ENCODE measurements at regions not wholly inside any gene's neighbourhood (a gene's known extent, or its start where the extent isn't known, plus 50 kb on each side); places are given as distances from the start of the nearest gene placed in this dataset.

DNA sequence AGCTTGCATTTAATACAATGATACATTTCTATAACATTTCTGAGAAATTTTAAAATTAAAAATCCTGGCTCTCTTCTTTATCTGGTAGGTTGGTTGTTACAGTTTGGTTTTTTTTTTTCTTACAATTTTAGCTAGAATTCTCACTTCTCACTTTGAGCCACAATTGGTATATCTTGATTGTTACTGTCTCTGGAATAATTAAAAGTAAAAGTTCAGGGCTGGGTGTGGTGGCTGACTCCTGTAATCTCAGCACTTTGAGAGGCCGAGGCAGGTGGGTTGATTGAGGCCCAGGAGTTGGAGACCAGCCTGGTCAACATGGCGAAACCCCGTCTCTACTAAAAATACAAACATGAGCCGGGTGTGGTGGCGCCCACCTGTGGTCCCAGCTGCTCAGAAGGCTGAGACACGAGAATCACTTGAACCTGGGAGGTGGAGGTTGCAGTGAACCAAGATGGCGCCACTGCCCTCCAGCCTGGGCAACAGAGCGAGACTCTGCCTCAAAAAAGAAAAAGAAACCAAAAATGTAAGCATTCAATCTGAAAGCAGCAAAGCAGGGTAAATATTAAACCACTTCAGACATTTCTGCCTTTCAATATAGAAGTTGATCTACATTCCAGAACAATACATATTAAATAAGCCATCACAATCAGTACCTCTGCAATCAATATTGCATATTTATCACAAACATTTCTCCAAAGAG, 88.6 kb upstream of the PFKP start:
- DNase-seq (ENCODE audit: extremely low spot score): no peak
- POLR2A ChIA-PET: no interaction called here
- TF ChIP-seq FOXK2 (IDR thresholded peaks at IDR 0.05) (no peak), L3MBTL2 (conservative IDR thresholded peaks at IDR 0.05) (no peak)
- CTCF ChIA-PET: interaction anchor here (1.3 kb wide), 1 partner anchor 53 kb away, joined by 3 read pairs; no protein-coding TSS in a partner anchor

DNA sequence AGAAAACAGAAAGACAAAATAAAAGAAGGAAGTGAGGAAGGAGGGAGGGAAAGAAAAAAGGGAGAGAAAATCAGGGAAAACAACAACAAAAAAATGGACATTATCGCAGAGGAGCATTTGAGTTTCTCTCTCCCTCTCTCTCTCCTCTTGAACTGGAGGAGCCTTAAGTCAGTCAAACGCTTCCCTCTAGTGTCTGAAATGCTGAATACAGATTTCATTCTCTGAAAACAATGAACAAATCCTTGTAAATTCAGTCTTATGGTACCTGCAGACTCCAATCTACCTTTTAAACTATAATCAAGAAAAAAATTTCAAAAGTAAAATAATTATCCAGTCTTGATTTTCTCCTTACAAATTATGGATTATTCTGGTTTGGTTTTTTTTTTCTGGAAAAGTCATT, 89.2 kb upstream of the PFKP start:
- TF ChIP-seq ARNT (IDR thresholded peaks at IDR 0.05) (no peak), BHLHE40 (IDR thresholded peaks at IDR 0.05; ENCODE audit: borderline replicate concordance) (no peak), SUZ12 (IDR thresholded peaks at IDR 0.05) (no peak), FOXA1 (IDR thresholded peaks at IDR 0.05) (no peak), LEF1 (IDR thresholded peaks at IDR 0.05; ENCODE audit: borderline replicate concordance) (no peak), SP1 (IDR thresholded peaks at IDR 0.05) (no peak), PKNOX1 (IDR thresholded peaks at IDR 0.05) (no peak), NFRKB (IDR thresholded peaks at IDR 0.05) (no peak), CTBP1 (IDR thresholded peaks at IDR 0.05; ENCODE audit: borderline replicate concordance) (no peak), ELF4 (IDR thresholded peaks at IDR 0.05) (no peak), HDGF (IDR thresholded peaks at IDR 0.05; ENCODE audit: borderline replicate concordance) (no peak), TARDBP (IDR thresholded peaks at IDR 0.05) (no peak), FOXK2 (IDR thresholded peaks at IDR 0.05) (no peak), FOXM1 (IDR thresholded peaks at IDR 0.05; ENCODE audit: borderline replicate concordance) (no peak), ZNF384 (IDR thresholded peaks at IDR 0.05) (no peak), L3MBTL2 (conservative IDR thresholded peaks at IDR 0.05) (no peak)
- peak; percentile 36 for DNase-seq (ENCODE audit: extremely low spot score)
- ChIA-PET CTCF (interaction anchor here (0.7 to 1.3 kb wide), 4 partner anchors 10 to 155 kb away, joined by 3 to 5 read pairs (median 3); no protein-coding TSS in a partner anchor), POLR2A (no interaction called here)

DNA sequence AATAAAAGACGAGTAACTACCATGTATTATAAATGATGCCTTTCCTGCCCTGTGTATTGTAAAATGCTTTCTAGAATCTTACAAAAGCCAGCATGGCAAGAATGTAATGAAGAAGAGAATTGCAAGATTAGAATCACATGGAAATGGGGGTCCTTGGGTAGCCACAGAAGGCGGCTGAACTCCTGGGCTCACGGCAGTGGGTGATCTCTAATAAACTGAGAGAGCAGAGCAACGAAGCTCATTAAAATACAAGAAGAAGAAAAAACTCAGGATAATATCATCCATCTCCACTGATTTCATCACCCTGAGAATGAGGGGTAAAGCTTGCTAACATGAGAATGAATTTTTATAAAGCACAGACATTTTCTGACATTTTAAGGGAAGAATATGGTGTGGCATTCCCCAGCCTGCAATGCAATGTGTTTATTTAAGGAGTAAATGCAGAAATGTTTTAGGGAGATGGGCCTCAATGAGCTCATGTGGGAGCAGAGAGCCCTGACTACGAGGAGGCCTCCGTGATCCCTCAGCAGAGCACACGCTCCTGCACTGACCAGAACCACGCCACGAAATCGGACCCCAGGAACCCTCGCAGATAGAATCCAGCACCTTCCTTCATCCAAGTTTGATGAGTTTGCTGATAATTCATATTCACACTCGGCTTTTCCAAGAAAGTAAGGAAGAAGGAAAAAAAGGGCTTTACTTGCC, 92.7 kb upstream of the PFKP start:
- POLR2A ChIA-PET: no interaction called here
- no peak for DNase-seq (ENCODE audit: extremely low spot score)
- CTCF ChIA-PET: no interaction called here
- TF ChIP-seq HDGF (IDR thresholded peaks at IDR 0.05; ENCODE audit: borderline replicate concordance) (no peak), SP1 (IDR thresholded peaks at IDR 0.05) (no peak), PKNOX1 (IDR thresholded peaks at IDR 0.05) (no peak), ARNT (IDR thresholded peaks at IDR 0.05) (no peak), NFRKB (IDR thresholded peaks at IDR 0.05) (no peak), L3MBTL2 (conservative IDR thresholded peaks at IDR 0.05) (no peak), FOXK2 (IDR thresholded peaks at IDR 0.05) (no peak)

DNA sequence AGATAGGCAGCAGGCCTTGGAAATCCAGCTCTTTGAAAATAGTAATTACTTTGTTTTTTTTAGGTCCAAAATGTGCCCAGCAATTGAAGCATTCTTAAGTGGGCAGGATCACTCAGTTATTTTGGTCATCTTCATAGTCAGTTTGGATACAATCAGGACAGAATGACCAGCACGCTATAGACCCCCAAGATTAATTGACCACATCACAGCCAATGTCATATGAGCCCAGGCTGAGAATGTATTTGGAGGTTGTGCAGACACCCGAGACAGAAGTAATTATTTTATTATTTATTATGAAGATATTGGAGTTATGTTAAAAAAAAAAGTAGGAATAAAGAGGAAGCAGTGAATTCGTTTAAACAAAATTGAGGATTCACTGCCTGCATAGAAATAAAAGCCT, 93.3 kb upstream of the PFKP start:
- TF ChIP-seq SP1 (IDR thresholded peaks at IDR 0.05): no peak
- no peak for TF ChIP-seq FOXK2 (IDR thresholded peaks at IDR 0.05)
- no peak for TF ChIP-seq PKNOX1 (IDR thresholded peaks at IDR 0.05)
- no peak for TF ChIP-seq ELF4 (IDR thresholded peaks at IDR 0.05)
- TF ChIP-seq NFRKB (IDR thresholded peaks at IDR 0.05): no peak
- no peak for TF ChIP-seq SUZ12 (IDR thresholded peaks at IDR 0.05)
- TF ChIP-seq HDGF (IDR thresholded peaks at IDR 0.05; ENCODE audit: borderline replicate concordance): no peak
- TF ChIP-seq FOXM1 (IDR thresholded peaks at IDR 0.05; ENCODE audit: borderline replicate concordance): no peak
- ChIA-PET POLR2A (no interaction called here), CTCF (no interaction called here)
- DNase-seq (ENCODE audit: extremely low spot score): no peak

DNA sequence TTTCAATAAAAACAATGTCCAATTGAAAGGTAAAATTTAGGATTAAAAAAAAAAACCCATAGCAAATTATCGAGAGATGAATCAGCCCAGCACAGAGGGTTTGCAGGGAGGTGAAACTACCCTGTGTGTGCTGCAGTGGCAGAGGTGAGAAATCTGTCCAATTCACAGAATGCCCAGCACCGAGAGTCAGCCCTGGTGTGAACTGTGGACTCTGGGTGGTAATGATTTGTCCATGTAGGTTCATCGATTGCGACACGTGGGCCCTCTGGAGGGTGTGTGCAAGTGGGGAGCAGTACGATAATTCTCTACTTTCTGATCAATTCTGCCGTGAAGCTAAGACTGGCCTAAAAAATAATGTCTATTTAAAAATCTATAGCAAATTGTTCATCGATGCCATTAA, 94.5 kb upstream of the PFKP start:
- ChIA-PET CTCF (interaction anchor here (1.3 kb wide), 1 partner anchor 45 kb away, joined by 3 read pairs; no protein-coding TSS in a partner anchor), POLR2A (no interaction called here)
- TF ChIP-seq SUZ12 (IDR thresholded peaks at IDR 0.05): no peak
- no peak for DNase-seq (ENCODE audit: extremely low spot score)

- POLR2A ChIA-PET: no interaction called here
- CTCF ChIA-PET: interaction anchor here (0.7 to 1.3 kb wide), 2 partner anchors 44 to 168 kb away, joined by 3 read pairs; no protein-coding TSS in a partner anchor
- TF ChIP-seq TARDBP (IDR thresholded peaks at IDR 0.05): no peak
- TF ChIP-seq ELF4 (IDR thresholded peaks at IDR 0.05): no peak
- no peak for TF ChIP-seq BHLHE40 (IDR thresholded peaks at IDR 0.05; ENCODE audit: borderline replicate concordance)
- TF ChIP-seq SP1 (IDR thresholded peaks at IDR 0.05): no peak
- no peak for TF ChIP-seq HDGF (IDR thresholded peaks at IDR 0.05; ENCODE audit: borderline replicate concordance)
- TF ChIP-seq LEF1 (IDR thresholded peaks at IDR 0.05; ENCODE audit: borderline replicate concordance): no peak
- no peak for TF ChIP-seq ARNT (IDR thresholded peaks at IDR 0.05)
- no peak for TF ChIP-seq FOXA1 (IDR thresholded peaks at IDR 0.05)
- TF ChIP-seq SUZ12 (IDR thresholded peaks at IDR 0.05): no peak
- TF ChIP-seq CTBP1 (IDR thresholded peaks at IDR 0.05; ENCODE audit: borderline replicate concordance): no peak
- TF ChIP-seq PKNOX1 (IDR thresholded peaks at IDR 0.05): no peak
- no peak for TF ChIP-seq FOXM1 (IDR thresholded peaks at IDR 0.05; ENCODE audit: borderline replicate concordance)
- TF ChIP-seq L3MBTL2 (conservative IDR thresholded peaks at IDR 0.05): no peak
- no peak for TF ChIP-seq ZNF384 (IDR thresholded peaks at IDR 0.05)
- no peak for TF ChIP-seq FOXK2 (IDR thresholded peaks at IDR 0.05)
- no peak for TF ChIP-seq NFRKB (IDR thresholded peaks at IDR 0.05)
- DNase-seq (ENCODE audit: extremely low spot score): no peak
These were observed 95.1 kb upstream of the PFKP start for GRCh38 chr10:2972216-2972615.
